Type B pancreatic cell (in vitro differentiated cells): ENCODE measurements at regions not wholly inside any gene's neighbourhood (a gene's known extent, or its start where the extent isn't known, plus 50 kb on each side); places are given as distances from the start of the nearest gene placed in this dataset.

Experiments used
- DNase-seq: peaks from one replicate; pipeline ENCODE4 v3.0.0; 2021; ENCODE audit warnings: mixed read lengths; ENCODE audit not compliant: unreplicated experiment; ENCODE audit errors: extremely low spot score
- H3K27ac Mint-ChIP-seq: 2 replicates; pipeline ENCODE4 v1.8.0; 2021; ENCODE audit warnings: mild to moderate bottlenecking, mixed read lengths
- H3K27me3 Mint-ChIP-seq: 2 replicates; pipeline ENCODE4 v1.8.0; 2021; ENCODE audit warnings: mixed read lengths
- H3K36me3 Mint-ChIP-seq: 2 replicates; pipeline ENCODE4 v1.8.0; 2021; ENCODE audit warnings: mixed read lengths
- H3K4me1 Mint-ChIP-seq: one replicate; pipeline ENCODE4 v1.8.0; 2021; ENCODE audit warnings: mixed read lengths; ENCODE audit not compliant: unreplicated experiment
- H3K4me3 Mint-ChIP-seq: 2 replicates; pipeline ENCODE4 v1.8.0; 2021; ENCODE audit warnings: mild to moderate bottlenecking, mixed read lengths
- H3K9me3 Mint-ChIP-seq: 2 replicates; pipeline ENCODE4 v1.8.0; 2021; ENCODE audit warnings: mixed read lengths
- CTCF ChIP-seq: fragments of 200-600 bp; sonication (generic); conservative IDR thresholded peaks from 2 replicates; pipeline ENCODE4 v1.5.0; 2021; ENCODE audit warnings: antibody characterized with exemption, mild to moderate bottlenecking

GRCh38 chr19:31112158-31112557 lies 237.1 kb downstream of the TSHZ3 start:
- Mint-ChIP-seq H3K36me3 (no peaks in the 10 kb centered on the region), H3K27ac (no peak overlapping the region), H3K4me1 (peaks cover 19% of the 10 kb centered on the region), H3K27me3 (peaks cover 28% of the 10 kb centered on the region), H3K9me3 (no peaks in the 10 kb centered on the region), H3K4me3 (no peak overlapping the region)
- DNase-seq = no peak
- TF ChIP-seq CTCF = no peak

- no peak for TF ChIP-seq CTCF
- DNase-seq = no peak
- no peak overlapping the region for H3K27ac Mint-ChIP-seq
- H3K27me3 Mint-ChIP-seq = peaks cover 28% of the 10 kb centered on the region
- no peak overlapping the region for H3K4me3 Mint-ChIP-seq
- H3K9me3 Mint-ChIP-seq = no peaks in the 10 kb centered on the region
- H3K36me3 Mint-ChIP-seq = no peaks in the 10 kb centered on the region
- H3K4me1 Mint-ChIP-seq = peaks cover 19% of the 10 kb centered on the region
Measured at GRCh38 chr19:31111741-31112140, 237.5 kb downstream of the TSHZ3 start.

GRCh38 chr19:31110336-31110735 lies 238.9 kb downstream of the TSHZ3 start:
- peak; percentile 26 for TF ChIP-seq CTCF
- H3K4me1 Mint-ChIP-seq = peaks cover 19% of the 10 kb centered on the region
- no peak overlapping the region for H3K4me3 Mint-ChIP-seq
- H3K27me3 Mint-ChIP-seq = peaks cover 28% of the 10 kb centered on the region
- no peak for DNase-seq
- H3K9me3 Mint-ChIP-seq = no peaks in the 10 kb centered on the region
- H3K36me3 Mint-ChIP-seq = no peaks in the 10 kb centered on the region
- H3K27ac Mint-ChIP-seq = no peak overlapping the region

GRCh38 chr19:31109636-31110035 lies 239.6 kb downstream of the TSHZ3 start:
- H3K9me3 Mint-ChIP-seq = no peaks in the 10 kb centered on the region
- no peaks in the 10 kb centered on the region for H3K36me3 Mint-ChIP-seq
- no peak for DNase-seq
- H3K4me3 Mint-ChIP-seq = no peak overlapping the region
- TF ChIP-seq CTCF = no peak
- peaks cover 28% of the 10 kb centered on the region for H3K27me3 Mint-ChIP-seq
- peaks cover 19% of the 10 kb centered on the region for H3K4me1 Mint-ChIP-seq
- H3K27ac Mint-ChIP-seq = no peak overlapping the region

GRCh38 chr19:31107096-31107495 lies 242.1 kb downstream of the TSHZ3 start:
- peaks cover 11% of the 10 kb centered on the region for H3K4me1 Mint-ChIP-seq
- no peak for TF ChIP-seq CTCF
- no peaks in the 10 kb centered on the region for H3K36me3 Mint-ChIP-seq
- H3K27ac Mint-ChIP-seq = no peak overlapping the region
- H3K9me3 Mint-ChIP-seq = no peaks in the 10 kb centered on the region
- no peak for DNase-seq
- H3K27me3 Mint-ChIP-seq = peaks cover 20% of the 10 kb centered on the region
- no peak overlapping the region for H3K4me3 Mint-ChIP-seq

- no peak overlapping the region for H3K27ac Mint-ChIP-seq
- no peaks in the 10 kb centered on the region for H3K9me3 Mint-ChIP-seq
- no peaks in the 10 kb centered on the region for H3K36me3 Mint-ChIP-seq
Measured at GRCh38 chr19:31105761-31106160, 243.5 kb downstream of the TSHZ3 start.

More at GRCh38 chr19:31105761-31106160, 243.5 kb downstream of the TSHZ3 start:
- Mint-ChIP-seq H3K4me3 (no peak overlapping the region), H3K4me1 (peaks cover 23% of the 10 kb centered on the region), H3K27me3 (peaks cover 14% of the 10 kb centered on the region)
- no peak for DNase-seq
- no peak for TF ChIP-seq CTCF
